Lower lobe of right lung (tissue), 2 donors: ENCODE measurements at regions not wholly inside any gene's neighbourhood (a gene's known extent, or its start where the extent isn't known, plus 50 kb on each side); places are given as distances from the start of the nearest gene placed in this dataset.
A peak's percentile ranks its signal among the peaks of the same experiment; 100 is the strongest.

Experiments
- ATAC-seq, 2 donors: fragments of 200-7000 bp; cut with Tn5 transposase; one replicate each; pipeline ENCODE4 v1.9.1; 2020 to 2022; ENCODE audit warnings: mild to moderate bottlenecking in 2 of 2, moderate library complexity in 2 of 2
- DNase-seq: peaks from one replicate; pipeline ENCODE4 v3.0.0-alpha.2; 2020
- H3K27ac ChIP-seq: fragments of 200-600 bp; one replicate; pipeline ENCODE4 v1.8.0; 2022
- H3K27me3 ChIP-seq: fragments of 200-600 bp; one replicate; pipeline ENCODE4 v1.8.0; 2022; ENCODE audit warnings: low read depth
- H3K36me3 ChIP-seq: fragments of 200-600 bp; one replicate; pipeline ENCODE4 v1.8.0; 2022; ENCODE audit warnings: mild to moderate bottlenecking
- H3K4me1 ChIP-seq: fragments of 200-600 bp; one replicate; pipeline ENCODE4 v1.8.0; 2022
- H3K4me3 ChIP-seq: fragments of 200-600 bp; one replicate; pipeline ENCODE4 v1.8.0; 2022; ENCODE audit warnings: mild to moderate bottlenecking
- H3K9me3 ChIP-seq: fragments of 200-600 bp; one replicate; pipeline ENCODE4 v1.8.0; 2022
- CTCF ChIP-seq: fragments of 200-600 bp; IDR thresholded peaks from one replicate; pipeline ENCODE4 v1.8.0; 2022; ENCODE audit warnings: antibody characterized with exemption, mild to moderate bottlenecking
- intact Hi-C: fragments of 100-400 bp; cut with DNase I; formaldehyde crosslinking; loops from one replicate; pipeline ENCODE4 v1.11.0; 2022
- donor health status: DM: no; HTN: yes; CAD: no; lungs with severe emphysema.

GRCh38 chr1:101135526-101135925 is 101.3 kb upstream of the S1PR1 start:
- Histone ChIP-seq H3K27ac (no peak overlapping the region), H3K9me3 (no peaks in the 10 kb centered on the region), H3K4me1 (peaks cover 22% of the 10 kb centered on the region), H3K27me3 (no peaks in the 10 kb centered on the region), H3K36me3 (no peaks in the 10 kb centered on the region), H3K4me3 (no peak overlapping the region)
- TF ChIP-seq CTCF: no peak
- intact Hi-C loops: no loop called here
- no peak for DNase-seq
- ATAC-seq: no peak

- intact Hi-C loops: no loop called here
- Histone ChIP-seq H3K9me3 (no peaks in the 10 kb centered on the region), H3K4me1 (peaks cover 18% of the 10 kb centered on the region), H3K27me3 (no peaks in the 10 kb centered on the region), H3K4me3 (no peak overlapping the region), H3K36me3 (no peaks in the 10 kb centered on the region), H3K27ac (no peak overlapping the region)
- no peak for TF ChIP-seq CTCF
- ATAC-seq: no peak
- DNase-seq: no peak
These were observed 105.5 kb upstream of the S1PR1 start for GRCh38 chr1:101131239-101131843.

- Histone ChIP-seq H3K9me3 (no peaks in the 10 kb centered on the region), H3K4me3 (no peak overlapping the region), H3K27me3 (no peaks in the 10 kb centered on the region), H3K4me1 (peaks cover 12% of the 10 kb centered on the region), H3K36me3 (no peaks in the 10 kb centered on the region), H3K27ac (no peak overlapping the region)
- intact Hi-C loops: no loop called here
- ATAC-seq (peak in 1 of 2 donors; percentile 18), DNase-seq (no peak)
- TF ChIP-seq CTCF: no peak
These were observed 105.1 kb upstream of the DPH5 start for GRCh38 chr1:101130673-101131072.

- intact Hi-C loops: no loop called here
- Histone ChIP-seq H3K27me3 (no peaks in the 10 kb centered on the region), H3K36me3 (no peaks in the 10 kb centered on the region), H3K4me1 (peaks cover 12% of the 10 kb centered on the region), H3K4me3 (no peak overlapping the region), H3K9me3 (no peaks in the 10 kb centered on the region), H3K27ac (no peak overlapping the region)
- TF ChIP-seq CTCF: no peak
- ATAC-seq: no peak
- DNase-seq: no peak
These were observed 103.3 kb upstream of the DPH5 start for GRCh38 chr1:101128846-101129245.

- Histone ChIP-seq H3K4me3 (no peak overlapping the region), H3K27ac (no peak overlapping the region), H3K9me3 (no peaks in the 10 kb centered on the region), H3K4me1 (peaks cover 12% of the 10 kb centered on the region), H3K27me3 (no peaks in the 10 kb centered on the region), H3K36me3 (no peaks in the 10 kb centered on the region)
- no peak for TF ChIP-seq CTCF
- ATAC-seq: peak in 1 of 2 donors; percentile 29
- DNase-seq: no peak
- intact Hi-C loops: no loop called here
These were observed 102.7 kb upstream of the DPH5 start for GRCh38 chr1:101128211-101128727.
